HepG2 (cell line): ENCODE measurements at regions not wholly inside any gene's neighbourhood (a gene's known extent, or its start where the extent isn't known, plus 50 kb on each side); places are given as distances from the start of the nearest gene placed in this dataset.

ENCODE experiments used
- ATAC-seq: fragments of 200-7000 bp; cut with Tn5 transposase; 3 replicates; pipeline ENCODE4 v1.9.1; 2020; ENCODE audit warnings: mild to moderate bottlenecking, moderate library complexity
- BruUV-seq: library from RNA; stranded (reverse); fragments of 400-500 nt; replicated peaks from 2 replicates; lab custom pipeline; 2021; lab: Mats Ljungman, UMichigan
- CTCF ChIA-PET: fragments of 300-600 bp; formaldehyde crosslinking; extraction: SDS; loops from one replicate; lab custom pipeline; 2021; ENCODE audit warnings: low total read pairs, inconsistent platforms, low intra/inter-chr PET ratio; lab: Yijun Ruan, JAX
- POLR2A ChIA-PET: fragments of 350-600 bp; sonication (Branson Sonifier 250); formaldehyde crosslinking; loops from one replicate; lab custom pipeline; 2020; ENCODE audit warnings: antibody characterized with exemption, inconsistent platforms; lab: Yijun Ruan, JAX
- DNase-seq: peaks from one replicate; pipeline ENCODE4 v3.0.0-alpha.2; 2015; ENCODE audit warnings: low spot score
- FAIRE-seq: peaks from 3 replicates; lab custom pipeline; 2011; peaks lifted over from hg19 to GRCh38; lab: Jason Lieb, UNC
- H2AFZ ChIP-seq: one replicate; pipeline ENCODE4 v1.6.1; 2011; ENCODE audit warnings: low read length, inconsistent platforms
- H3K27ac ChIP-seq: fragments of 300-600 bp; 3 replicates; pipeline ENCODE4 v1.8.0; 2011; ENCODE audit warnings: mixed run types, mild to moderate bottlenecking, mixed read lengths, low read length, inconsistent platforms; ENCODE audit not compliant: insufficient read depth; ENCODE audit errors: extremely low read length
- H3K27me3 ChIP-seq, 2 experiments: fragments of 200-600 bp in 1 of 2; 2 replicates in 1 of 2; 3 replicates in 1 of 2; pipeline versions ENCODE4 v1.6.0 to v1.8.0; 2011; ENCODE audit warnings: low read length in 2 of 2, mild to moderate bottlenecking in 2 of 2, moderate library complexity in 2 of 2, inconsistent platforms in 1 of 2; ENCODE audit not compliant: insufficient read depth in 2 of 2, control insufficient read depth in 1 of 2
- H3K36me3 ChIP-seq, 2 experiments: fragments of 200-600 bp in 1 of 2; replicated peaks in 1 of 2; 2 replicates in 1 of 2; 3 replicates in 1 of 2; pipeline versions ENCODE4 v1.5.1 to v1.8.0; 2011; ENCODE audit warnings: low read length in 2 of 2, inconsistent platforms in 1 of 2; ENCODE audit not compliant: insufficient read depth in 2 of 2, control insufficient read depth in 1 of 2
- H3K4me1 ChIP-seq: 2 replicates; pipeline ENCODE4 v1.5.1; 2012; ENCODE audit warnings: low read length, inconsistent platforms; ENCODE audit not compliant: insufficient read depth
- H3K4me2 ChIP-seq: 2 replicates; pipeline ENCODE4 v1.6.0; 2011; ENCODE audit warnings: low read depth, low read length, inconsistent platforms
- H3K4me3 ChIP-seq, 3 experiments: fragments of 200-600 bp in 1 of 3; sonication (generic), shearing (Covaris generic) in 1 of 3; replicated peaks in 1 of 3; 2 replicates each; pipeline ENCODE4 v1.5.1; 2011 to 2016; ENCODE audit warnings: low read length in 3 of 3, inconsistent platforms in 2 of 3, low read depth in 2 of 3, mild to moderate bottlenecking in 2 of 3, control low read depth in 1 of 3, mixed read lengths in 1 of 3; ENCODE audit not compliant: insufficient read depth in 1 of 3
- H3K79me2 ChIP-seq: one replicate; pipeline ENCODE4 v1.6.1; 2011; ENCODE audit warnings: low read length, inconsistent platforms; ENCODE audit not compliant: insufficient read depth
- H3K9ac ChIP-seq: 2 replicates; pipeline ENCODE4 v1.6.0; 2011; ENCODE audit warnings: mild to moderate bottlenecking, low read depth, low read length, inconsistent platforms; ENCODE audit not compliant: insufficient read depth
- H3K9me3 ChIP-seq: 2 replicates; pipeline ENCODE4 v1.5.1; 2012; ENCODE audit warnings: mild to moderate bottlenecking, low read length
- H4K20me1 ChIP-seq: 2 replicates; pipeline ENCODE4 v1.6.0; 2011; ENCODE audit warnings: inconsistent platforms, mild to moderate bottlenecking, low read length, moderate library complexity; ENCODE audit not compliant: insufficient read depth
- ATF5 ChIP-seq: sonication (generic); formaldehyde crosslinking; IDR thresholded peaks from 2 replicates; pipeline ENCODE4 v1.4.0; 2020; ENCODE audit warnings: mild to moderate bottlenecking, low read depth, missing genetic modification reagents
- BORCS8-MEF2B ChIP-seq: sonication (generic); formaldehyde crosslinking; IDR thresholded peaks from 2 replicates; pipeline ENCODE4 v1.8.0; 2022; ENCODE audit warnings: mild to moderate bottlenecking, missing genetic modification reagents
- DDIT3 ChIP-seq: sonication (generic); formaldehyde crosslinking; IDR thresholded peaks from 2 replicates; pipeline ENCODE4 v1.4.0; 2020; ENCODE audit warnings: mild to moderate bottlenecking, missing genetic modification reagents
- DRAP1 ChIP-seq: IDR thresholded peaks from 2 replicates; pipeline ENCODE4 v1.6.1; 2016; ENCODE audit warnings: missing genetic modification reagents, missing compliant biosample characterization
- ERF ChIP-seq: IDR thresholded peaks from 2 replicates; pipeline ENCODE4 v1.6.1; 2018; ENCODE audit warnings: missing biosample characterization, missing genetic modification reagents
- GATA4 ChIP-seq: sonication (generic); IDR thresholded peaks from 2 replicates; pipeline ENCODE4 v1.6.1; 2016; ENCODE audit warnings: antibody characterized with exemption, low read depth, borderline replicate concordance
- GTF2F1 ChIP-seq: fragments of 150-350 bp; IDR thresholded peaks from 2 replicates; pipeline ENCODE4 v1.6.1; 2014; ENCODE audit warnings: low read length
- HOXA5 ChIP-seq: sonication (generic); formaldehyde crosslinking; IDR thresholded peaks from 2 replicates; pipeline ENCODE4 v1.4.0; 2020; ENCODE audit warnings: missing genetic modification reagents
- PAWR ChIP-seq: sonication (generic); formaldehyde crosslinking; IDR thresholded peaks from 2 replicates; pipeline ENCODE4 v1.4.0; 2020; ENCODE audit warnings: missing genetic modification reagents, mild to moderate bottlenecking, borderline replicate concordance
- RAD51 ChIP-seq: fragments of 450-650 bp; IDR thresholded peaks from 2 replicates; pipeline ENCODE4 v1.6.1; 2016; ENCODE audit warnings: borderline replicate concordance
- SMAD3 ChIP-seq: sonication (generic); formaldehyde crosslinking; IDR thresholded peaks from 2 replicates; pipeline ENCODE4 v1.4.0; 2020; ENCODE audit warnings: missing genetic modification reagents
- SP1 ChIP-seq, 2 experiments: fragments of 450-650 bp in 1 of 2; sonication (generic) in 1 of 2; formaldehyde crosslinking in 1 of 2; IDR thresholded peaks; 2 replicates each; pipeline versions ENCODE4 v1.4.0 to v1.6.1; 2016 to 2020; ENCODE audit warnings: missing genetic modification reagents in 1 of 2
- SRY ChIP-seq: sonication (generic); formaldehyde crosslinking; IDR thresholded peaks from 2 replicates; pipeline ENCODE4 v1.8.0; 2022; ENCODE audit warnings: mild to moderate bottlenecking, missing genetic modification reagents
- ZNF18 ChIP-seq: sonication (generic); formaldehyde crosslinking; IDR thresholded peaks from 2 replicates; pipeline ENCODE4 v1.8.0; 2022; ENCODE audit warnings: mild to moderate bottlenecking, missing genetic modification reagents; ENCODE audit not compliant: insufficient replicate concordance
- ZNF180 ChIP-seq: sonication (generic); formaldehyde crosslinking; IDR thresholded peaks from 2 replicates; pipeline ENCODE4 v1.4.0; 2020; ENCODE audit warnings: low read depth, missing genetic modification reagents, borderline replicate concordance
- ZNF430 ChIP-seq: sonication (generic); formaldehyde crosslinking; IDR thresholded peaks from 2 replicates; pipeline ENCODE4 v1.9.0; 2021; ENCODE audit warnings: mild to moderate bottlenecking, missing genetic modification reagents
- ZNF512B ChIP-seq: sonication (generic); formaldehyde crosslinking; IDR thresholded peaks from 2 replicates; pipeline ENCODE4 v1.5.1; 2020; ENCODE audit warnings: missing genetic modification reagents, mild to moderate bottlenecking, borderline replicate concordance
- ZNF580 ChIP-seq: IDR thresholded peaks from 2 replicates; pipeline ENCODE4 v1.6.1; 2016; ENCODE audit warnings: low read depth, borderline replicate concordance
- ZNF605 ChIP-seq: sonication (generic); formaldehyde crosslinking; IDR thresholded peaks from 2 replicates; pipeline ENCODE4 v1.8.0; 2022; ENCODE audit warnings: mild to moderate bottlenecking, missing genetic modification reagents
- WGBS: methylation state at CpG from one replicate; pipeline ENCODE4 v1.1.6; 2017; ENCODE audit warnings: low lambda C conversion rate; 5-methylcytosine and 5-hydroxymethylcytosine counted together
- in situ Hi-C: cut with HindIII; loops from 2 replicates; pipeline ENCODE4 v1.10.0; 2017; ENCODE audit warnings: low pct_unique_long_range_greater_than_20kb; ENCODE audit not compliant: extremely low pct_ligation_motif_present
- intact Hi-C: fragments of 100-400 bp; cut with micrococcal nuclease; formaldehyde crosslinking; loops from one replicate; pipeline ENCODE4 v1.10.0; 2022; ENCODE audit not compliant: unreplicated experiment

- TF ChIP-seq ZNF580 (CRISPR knock-in tag) (no peak), HOXA5 (CRISPR knock-in tag) (no peak), ATF5 (CRISPR knock-in tag) (no peak), ERF (CRISPR knock-in tag) (no peak), ZNF18 (no peak), BORCS8-MEF2B (CRISPR knock-in tag) (no peak)
These were observed 73.8 kb downstream of the CAVIN2 start (continued) for GRCh38 chr2:191773136-191773535.

- Histone ChIP-seq H3K4me1 (no peaks in the 10 kb centered on the region), H3K4me2 (no peak overlapping the region), H3K4me3 (no peak overlapping the region), H2AFZ (no peak overlapping the region), H3K9me3 (no peaks in the 10 kb centered on the region)
- WGBS, result 1% methylated on average over 2 of the region's 2 CpGs
- no peak for DNase-seq
- ATAC-seq, result no peak
- in situ Hi-C loops (no loop called here), intact Hi-C loops (no loop called here)
- BruUV-seq, result no TSS peak
- TF ChIP-seq SMAD3, result no peak
- no peak for TF ChIP-seq PAWR
- no peak for TF ChIP-seq GTF2F1
- no peak for TF ChIP-seq DRAP1 (CRISPR knock-in tag)
- no peak for TF ChIP-seq ZNF180
- TF ChIP-seq SP1 (IDR thresholded peaks at IDR 0.05), result no peak
- TF ChIP-seq SP1 (CRISPR knock-in tag; IDR thresholded peaks at IDR 0.05), result no peak
- no peak for TF ChIP-seq SRY (CRISPR knock-in tag)
- no peak for TF ChIP-seq ZNF430
- TF ChIP-seq ZNF605, result no peak
- TF ChIP-seq RAD51, result no peak
- no peak for TF ChIP-seq ZNF512B (CRISPR knock-in tag)
- TF ChIP-seq GATA4, result no peak
- no peak for TF ChIP-seq DDIT3 (CRISPR knock-in tag)
- TF ChIP-seq, all 625 proteins: peak for 0
- no peak overlapping the region for H3K9ac ChIP-seq
- no peaks in the 10 kb centered on the region for H3K27me3 ChIP-seq
- H3K27ac ChIP-seq, result no peak overlapping the region
- no peak for FAIRE-seq
- CTCF ChIA-PET, result no interaction called here
- H4K20me1 ChIP-seq, result no peaks in the 10 kb centered on the region
- H3K36me3 ChIP-seq, result no peaks in the 10 kb centered on the region
- no peaks in the 10 kb centered on the region for H3K79me2 ChIP-seq
- POLR2A ChIA-PET, result no interaction called here
These were observed 69.5 kb downstream of the CAVIN2 start for GRCh38 chr2:191777351-191777750.
